BE2C (cell line): ENCODE measurements at regions not wholly inside any gene's neighbourhood (a gene's known extent, or its start where the extent isn't known, plus 50 kb on each side); places are given as distances from the start of the nearest gene placed in this dataset.
"Not testable (repeated sequence)": the region's sequence is repeated elsewhere in the genome, so short reads cannot be mapped to it uniquely, and the experiment has no call there.

Experiments
- DNase-seq: peaks from one replicate; pipeline ENCODE4 v3.0.0-alpha.2; 2020
- H3K27me3 ChIP-seq: fragments of 250-450 bp; sonication (Bioruptor Pico); 2 replicates; pipeline ENCODE4 v1.5.1; 2020; ENCODE audit warnings: mild to moderate bottlenecking
- H3K36me3 ChIP-seq: fragments of 250-450 bp; sonication (Bioruptor Pico); 2 replicates; pipeline ENCODE4 v1.5.1; 2020; ENCODE audit warnings: mild to moderate bottlenecking
- H3K4me1 ChIP-seq: fragments of 250-450 bp; sonication (Bioruptor Pico); 2 replicates; pipeline ENCODE4 v1.5.1; 2020
- H3K4me3 ChIP-seq: 2 replicates; pipeline ENCODE4 v1.5.1; 2011; ENCODE audit warnings: low read depth, low read length
- H3K9me3 ChIP-seq: fragments of 250-450 bp; sonication (Bioruptor Pico); 2 replicates; pipeline ENCODE4 v1.5.1; 2020
- TF ChIP-seq, protein P1 (sequence below): IDR thresholded peaks from 2 replicates; pipeline ENCODE4 v1.5.1; 2012; ENCODE audit warnings: mild to moderate bottlenecking, low read depth, low read length

DNA sequence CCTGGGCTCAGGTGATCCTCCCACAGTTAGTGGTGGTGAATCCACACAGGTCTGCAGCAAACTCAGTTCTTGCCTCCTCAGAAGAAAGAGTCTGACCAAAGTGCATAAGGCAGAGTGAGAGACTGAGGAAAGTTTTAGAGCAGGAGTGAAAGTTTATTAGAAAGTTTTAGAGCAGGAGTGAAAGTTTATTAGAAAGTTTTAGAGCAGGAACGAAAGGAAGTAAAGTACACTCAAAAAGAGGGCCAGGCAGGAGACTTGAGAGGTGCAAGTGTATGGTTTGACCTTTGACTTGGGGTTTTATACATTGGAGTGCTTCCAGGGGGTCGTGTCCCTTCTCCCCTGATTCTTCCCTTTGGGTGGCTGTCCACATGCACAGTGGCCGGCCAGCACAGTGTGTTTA, 84.2 kb downstream of the LSM3 start:
- Histone ChIP-seq H3K4me1 (no peaks in the 10 kb centered on the region), H3K4me3 (no peak overlapping the region), H3K36me3 (no peaks in the 10 kb centered on the region), H3K27me3 (no peaks in the 10 kb centered on the region), H3K9me3 (no peaks in the 10 kb centered on the region)
- TF ChIP-seq, protein P1, sequence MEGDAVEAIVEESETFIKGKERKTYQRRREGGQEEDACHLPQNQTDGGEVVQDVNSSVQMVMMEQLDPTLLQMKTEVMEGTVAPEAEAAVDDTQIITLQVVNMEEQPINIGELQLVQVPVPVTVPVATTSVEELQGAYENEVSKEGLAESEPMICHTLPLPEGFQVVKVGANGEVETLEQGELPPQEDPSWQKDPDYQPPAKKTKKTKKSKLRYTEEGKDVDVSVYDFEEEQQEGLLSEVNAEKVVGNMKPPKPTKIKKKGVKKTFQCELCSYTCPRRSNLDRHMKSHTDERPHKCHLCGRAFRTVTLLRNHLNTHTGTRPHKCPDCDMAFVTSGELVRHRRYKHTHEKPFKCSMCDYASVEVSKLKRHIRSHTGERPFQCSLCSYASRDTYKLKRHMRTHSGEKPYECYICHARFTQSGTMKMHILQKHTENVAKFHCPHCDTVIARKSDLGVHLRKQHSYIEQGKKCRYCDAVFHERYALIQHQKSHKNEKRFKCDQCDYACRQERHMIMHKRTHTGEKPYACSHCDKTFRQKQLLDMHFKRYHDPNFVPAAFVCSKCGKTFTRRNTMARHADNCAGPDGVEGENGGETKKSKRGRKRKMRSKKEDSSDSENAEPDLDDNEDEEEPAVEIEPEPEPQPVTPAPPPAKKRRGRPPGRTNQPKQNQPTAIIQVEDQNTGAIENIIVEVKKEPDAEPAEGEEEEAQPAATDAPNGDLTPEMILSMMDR = no peak
- no peak for DNase-seq

DNA sequence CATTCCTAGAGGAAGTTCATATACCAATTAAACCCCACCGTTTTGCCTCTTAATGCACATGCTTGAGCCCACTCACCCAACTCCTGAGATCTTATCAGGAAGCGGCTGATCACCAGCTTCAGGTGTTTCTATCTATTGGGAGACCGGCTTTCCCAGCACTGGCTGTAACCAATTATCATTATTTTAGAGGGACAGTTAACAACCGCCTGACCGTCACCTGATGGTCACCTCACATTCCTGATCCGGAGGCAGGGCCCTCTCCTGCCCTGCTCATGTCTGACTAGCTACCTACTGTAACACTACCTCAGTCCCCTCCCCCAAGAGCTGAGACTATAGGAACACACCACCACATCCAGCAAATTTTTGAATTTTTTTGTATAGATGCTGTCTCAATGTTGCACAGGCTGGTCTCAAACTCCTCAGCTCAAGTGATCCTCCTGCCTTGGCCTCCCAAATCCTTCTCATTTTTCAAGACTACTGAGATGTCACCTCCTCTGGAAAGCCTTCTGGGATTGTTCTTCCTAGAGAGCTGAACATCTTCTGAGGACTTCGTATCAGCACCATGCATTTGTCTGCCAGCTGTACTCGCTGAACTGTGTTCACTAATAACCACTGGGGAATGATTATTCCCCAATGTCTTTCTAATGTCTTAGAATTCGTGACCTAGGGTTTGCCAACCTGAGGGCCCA, 84.8 kb downstream of the LSM3 start:
- no peaks in the 10 kb centered on the region for H3K4me1 ChIP-seq
- TF ChIP-seq, protein P1 = no peak
- DNase-seq = no peak
- H3K9me3 ChIP-seq = no peaks in the 10 kb centered on the region
- no peak overlapping the region for H3K4me3 ChIP-seq
- H3K27me3 ChIP-seq = no peaks in the 10 kb centered on the region
- H3K36me3 ChIP-seq = no peaks in the 10 kb centered on the region

DNA sequence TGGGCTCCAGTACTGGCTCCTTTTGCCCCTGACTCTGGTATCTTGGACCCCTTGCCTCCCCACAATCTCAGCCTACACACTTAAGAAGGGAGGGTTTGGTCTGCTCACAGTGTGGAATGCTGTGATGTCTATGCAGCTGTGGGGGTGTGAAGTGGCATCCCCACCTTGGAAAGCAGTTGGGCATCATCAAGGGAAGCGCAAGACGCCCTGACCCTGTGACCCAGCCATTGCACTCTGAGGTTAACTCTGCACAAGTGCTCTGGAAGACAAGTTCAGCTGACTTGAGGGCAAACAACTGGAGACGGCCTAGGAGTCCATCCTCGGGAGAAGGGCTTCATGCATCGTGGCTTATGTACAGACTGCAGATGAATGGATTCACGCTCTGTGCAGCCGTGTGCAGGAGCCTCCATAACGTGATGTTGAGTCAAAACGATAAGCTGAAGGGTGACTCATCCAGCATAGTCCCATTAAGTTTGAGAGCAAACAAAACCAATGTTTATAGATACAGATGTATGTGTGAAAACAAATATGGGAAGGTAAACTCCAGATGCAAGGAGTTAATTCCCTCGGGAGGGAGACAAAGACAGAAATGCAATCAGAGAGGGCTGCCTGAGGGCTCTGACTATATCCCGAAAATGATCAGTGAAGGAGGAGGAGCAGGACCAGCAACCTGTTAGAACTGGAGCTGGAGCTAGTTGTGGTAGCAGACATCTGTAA, 86.8 kb downstream of the LSM3 start:
- H3K9me3 ChIP-seq = no peaks in the 10 kb centered on the region
- H3K4me1 ChIP-seq = no peaks in the 10 kb centered on the region
- H3K27me3 ChIP-seq = no peaks in the 10 kb centered on the region
- H3K36me3 ChIP-seq = no peaks in the 10 kb centered on the region
- no peak for DNase-seq
- TF ChIP-seq, protein P1 = no peak
- no peak overlapping the region for H3K4me3 ChIP-seq

DNA sequence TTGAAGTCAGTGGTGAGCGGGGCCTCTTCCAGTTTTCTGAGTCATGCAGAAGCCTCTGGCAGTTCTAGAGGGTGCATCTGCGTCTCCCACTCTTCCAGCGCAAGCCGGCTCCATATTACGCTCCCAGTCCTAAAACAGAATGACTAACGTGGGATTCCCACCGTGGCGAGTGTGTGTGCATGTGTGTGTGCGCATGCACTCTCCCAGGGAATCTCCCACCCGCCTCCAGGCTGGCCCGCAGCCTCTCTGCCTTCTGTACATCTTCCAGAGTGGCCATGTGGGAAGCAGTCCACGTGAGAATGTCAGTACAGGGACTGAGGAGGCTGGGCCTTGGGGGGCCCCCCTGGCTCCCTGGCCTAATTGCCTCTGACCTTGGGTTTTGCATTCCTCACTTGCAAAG, 87.7 kb downstream of the LSM3 start:
- Histone ChIP-seq H3K27me3 (no peaks in the 10 kb centered on the region), H3K4me1 (no peaks in the 10 kb centered on the region), H3K9me3 (no peaks in the 10 kb centered on the region), H3K36me3 (no peaks in the 10 kb centered on the region), H3K4me3 (no peak overlapping the region)
- TF ChIP-seq, protein P1 = no peak
- no peak for DNase-seq

DNA sequence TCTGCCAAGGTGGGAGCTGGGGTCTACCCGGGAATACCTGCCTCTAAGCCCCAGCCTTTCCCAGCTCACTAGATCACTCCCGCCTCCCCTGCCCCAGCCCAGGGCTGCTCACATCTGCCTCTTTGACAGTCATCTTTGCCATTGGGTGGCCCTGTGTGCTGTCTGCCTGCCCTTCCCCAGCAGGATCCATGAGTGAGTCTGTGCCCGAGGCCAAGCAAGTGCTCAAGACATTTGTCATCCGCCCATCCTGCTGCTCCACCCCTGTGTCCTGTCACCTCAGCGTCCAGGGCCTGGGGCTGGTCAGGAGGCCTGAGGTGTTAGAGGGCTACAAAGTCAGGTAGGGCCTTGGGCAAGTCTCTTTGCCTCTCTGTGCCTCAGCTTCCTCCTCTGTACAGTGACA, 89.4 kb downstream of the LSM3 start:
- Histone ChIP-seq H3K4me3 (no peak overlapping the region), H3K27me3 (no peaks in the 10 kb centered on the region), H3K4me1 (no peaks in the 10 kb centered on the region), H3K9me3 (no peaks in the 10 kb centered on the region), H3K36me3 (no peaks in the 10 kb centered on the region)
- TF ChIP-seq, protein P1 = no peak
- DNase-seq = no peak

DNA sequence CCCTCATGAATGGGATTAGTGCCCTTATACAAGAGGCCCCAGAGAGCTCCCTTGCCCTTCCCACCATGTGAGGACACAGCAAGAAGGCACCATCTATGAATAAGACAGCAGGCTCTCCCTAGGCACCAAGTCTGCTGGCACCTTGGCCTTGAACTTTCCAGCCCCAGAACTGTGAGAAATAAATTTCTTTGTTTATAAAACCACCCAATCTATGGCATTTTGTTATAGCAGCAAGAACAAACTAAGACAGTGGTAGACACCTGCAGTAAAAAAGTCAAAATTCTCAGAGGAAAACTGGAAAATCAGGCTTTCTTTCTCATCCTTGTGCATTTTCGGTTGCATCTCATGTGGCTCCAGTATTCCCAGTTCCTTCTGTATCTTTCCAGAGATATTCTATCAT, 90.3 kb downstream of the LSM3 start:
- H3K36me3 ChIP-seq = no peaks in the 10 kb centered on the region
- no peaks in the 10 kb centered on the region for H3K27me3 ChIP-seq
- no peaks in the 10 kb centered on the region for H3K9me3 ChIP-seq
- TF ChIP-seq, protein P1 = no peak
- no peak for DNase-seq
- no peaks in the 10 kb centered on the region for H3K4me1 ChIP-seq
- H3K4me3 ChIP-seq = no peak overlapping the region

DNA sequence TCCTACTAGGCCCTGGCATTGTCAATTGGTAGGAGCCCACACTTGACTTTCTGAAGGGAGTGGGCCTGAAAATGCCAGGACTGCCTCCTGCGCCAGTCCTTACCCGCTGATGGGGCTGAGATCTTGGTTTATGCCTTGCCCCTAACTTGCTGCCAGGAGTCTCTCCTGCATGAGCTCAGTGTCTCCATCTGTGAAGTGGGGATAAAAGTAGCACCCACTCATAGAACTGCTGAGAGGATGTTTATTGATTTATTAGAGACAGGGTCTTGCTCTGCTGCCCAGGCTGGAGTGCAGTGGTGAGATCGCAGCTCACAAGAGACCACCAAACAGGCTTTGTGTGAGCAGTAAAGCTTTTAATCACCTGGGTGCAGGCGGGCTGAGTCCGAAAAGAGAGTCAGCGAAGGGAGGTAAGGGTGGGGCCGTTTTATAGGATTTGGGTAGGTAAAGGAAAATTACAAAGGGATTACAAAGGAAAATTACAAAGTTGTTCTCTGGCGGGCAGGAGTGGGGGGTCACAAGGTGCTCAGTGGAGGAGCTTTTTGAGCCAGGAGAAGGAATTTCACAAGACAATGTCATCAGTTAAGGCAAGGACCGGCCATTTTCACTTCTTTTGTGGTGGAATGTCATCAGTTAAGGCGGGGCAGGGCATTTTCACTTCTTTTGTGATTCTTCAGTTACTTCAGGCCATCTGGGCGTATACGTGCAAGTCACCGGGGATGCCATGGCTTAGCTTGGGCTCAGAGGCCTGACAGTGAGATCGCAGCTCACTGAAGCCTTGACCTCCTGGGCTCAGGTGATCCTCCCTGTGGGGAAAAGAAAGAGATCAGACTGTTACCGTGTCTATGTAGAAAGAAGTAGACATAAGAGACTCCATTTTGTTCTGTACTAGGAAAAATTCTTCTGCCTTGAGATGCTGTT, 93.7 kb downstream of the LSM3 start:
- not testable (repeated sequence) for H3K4me1 ChIP-seq, H3K36me3 ChIP-seq, H3K27me3 ChIP-seq, H3K9me3 ChIP-seq, DNase-seq, H3K4me3 ChIP-seq

DNA sequence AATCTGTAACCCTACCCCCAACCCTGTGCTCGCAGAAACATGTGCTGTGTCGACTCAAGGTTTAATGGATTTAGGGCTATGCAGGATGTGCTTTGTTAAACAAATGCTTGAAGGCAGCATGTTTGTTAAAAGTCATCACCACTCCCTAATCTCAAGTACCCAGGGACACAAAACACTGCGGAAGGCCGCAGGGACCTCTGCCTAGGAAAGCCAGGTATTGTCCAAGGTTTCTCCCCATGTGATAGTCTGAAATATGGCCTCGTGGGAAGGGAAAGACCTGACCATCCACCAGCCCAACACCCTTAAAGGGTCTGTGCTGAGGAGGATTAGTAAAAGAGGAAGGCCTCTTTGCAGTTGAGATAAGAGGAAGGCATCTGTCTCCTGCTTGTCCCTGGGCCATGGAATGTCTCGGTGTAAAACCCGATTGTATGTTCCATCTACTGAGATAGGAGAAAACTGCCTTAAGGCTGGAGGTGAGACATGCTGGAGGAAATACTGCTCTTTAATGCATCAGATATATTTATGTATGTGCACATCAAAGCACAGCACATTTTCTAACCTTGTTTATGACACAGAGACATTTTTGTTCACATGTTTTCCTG, 94.4 kb downstream of the LSM3 start:
- H3K9me3 ChIP-seq, H3K4me1 ChIP-seq, DNase-seq, H3K36me3 ChIP-seq, H3K4me3 ChIP-seq, H3K27me3 ChIP-seq: not testable (repeated sequence)
